Caki2 (cell line): ENCODE measurements at regions not wholly inside any gene's neighbourhood (a gene's known extent, or its start where the extent isn't known, plus 50 kb on each side); places are given as distances from the start of the nearest gene placed in this dataset.
"Not testable (repeated sequence)": the region's sequence is repeated elsewhere in the genome, so short reads cannot be mapped to it uniquely, and the experiment has no call there.

Experiments
- DNase-seq: peaks from one replicate; pipeline ENCODE4 v3.0.0-alpha.2; 2015; ENCODE audit warnings: low read depth
- in situ Hi-C: cut with HindIII; loops from 2 replicates; pipeline ENCODE4 v1.10.0; 2016; ENCODE audit warnings: low sequenced_read_pairs, low pct_unique_long_range_greater_than_20kb, mixed read lengths

DNA sequence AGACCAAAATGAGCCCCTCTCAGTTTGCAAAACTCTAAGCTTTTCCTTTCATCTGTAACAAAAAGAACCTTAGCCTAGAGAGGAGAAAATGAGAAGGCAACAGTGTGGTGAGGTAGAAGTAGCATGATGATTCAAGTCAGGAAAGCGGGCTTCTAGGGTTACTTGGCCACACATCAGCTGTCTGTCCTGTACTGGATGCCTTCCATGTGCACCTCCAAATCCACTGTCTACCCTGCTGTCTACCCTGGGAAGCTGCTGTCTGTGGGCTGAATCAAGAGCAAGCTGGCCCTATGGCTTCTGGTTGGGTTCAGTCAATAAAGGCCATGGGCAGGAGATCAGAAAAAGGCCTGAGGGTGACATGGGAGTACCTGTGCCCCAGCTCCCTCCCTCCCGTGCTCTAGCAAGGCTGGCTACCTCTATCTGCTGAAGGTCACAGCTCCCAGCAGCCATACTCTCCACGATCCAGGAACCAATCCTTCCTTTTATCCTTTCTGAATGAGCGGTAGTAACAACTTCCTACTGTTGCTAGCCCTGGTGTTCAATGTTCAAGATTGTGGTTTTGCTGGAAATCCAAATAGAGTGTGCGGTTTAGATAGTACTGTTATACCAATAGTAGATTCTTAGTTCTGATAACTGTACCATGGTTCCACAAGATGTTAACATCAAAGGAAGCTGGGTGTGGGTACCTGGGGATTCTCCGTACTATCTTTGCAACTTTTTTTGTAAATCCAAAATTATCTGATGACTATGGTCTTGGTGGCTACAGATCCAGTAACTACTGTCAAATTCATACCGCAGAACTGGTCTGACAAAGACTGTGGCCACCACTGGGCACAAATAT, 191.0 kb downstream of the ESM1 start:
- DNase-seq, result no peak

DNA sequence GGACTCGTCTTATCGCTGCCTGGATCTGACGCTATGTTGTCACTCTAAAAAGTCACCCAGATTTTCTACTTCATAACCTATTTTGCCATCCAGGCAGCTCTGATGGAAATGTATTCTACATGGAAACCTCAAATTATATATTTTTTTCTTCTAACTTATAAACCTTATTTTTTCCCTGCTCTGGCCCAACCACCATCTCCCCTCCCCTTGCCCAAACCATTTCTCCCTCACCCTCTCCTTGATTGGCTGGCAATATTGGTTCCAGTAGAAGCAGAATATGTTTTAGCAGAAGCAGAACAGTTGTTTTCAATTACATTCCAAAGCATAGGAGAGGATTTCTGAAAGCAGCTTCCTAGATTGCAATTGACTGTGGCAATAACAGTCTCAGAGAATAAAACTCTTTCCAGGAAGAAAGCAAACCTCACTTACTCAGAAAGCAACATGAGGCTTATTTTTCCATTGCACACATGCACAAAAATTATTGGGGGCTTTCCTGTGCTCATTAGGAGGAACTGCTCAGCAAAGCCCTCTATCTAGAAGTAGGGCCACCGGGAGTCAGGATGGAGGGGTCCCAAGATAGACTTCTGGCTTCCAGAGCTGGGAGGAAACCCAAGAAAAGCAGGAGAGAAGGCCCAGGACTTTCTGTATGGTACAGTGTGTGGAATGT, 191.8 kb downstream of the ESM1 start:
- in situ Hi-C loops, result no loop called here
- DNase-seq, result no peak

More for the DNA sequence above, 191.0 kb downstream of the ESM1 start:
- in situ Hi-C loops, result no loop called here

DNA sequence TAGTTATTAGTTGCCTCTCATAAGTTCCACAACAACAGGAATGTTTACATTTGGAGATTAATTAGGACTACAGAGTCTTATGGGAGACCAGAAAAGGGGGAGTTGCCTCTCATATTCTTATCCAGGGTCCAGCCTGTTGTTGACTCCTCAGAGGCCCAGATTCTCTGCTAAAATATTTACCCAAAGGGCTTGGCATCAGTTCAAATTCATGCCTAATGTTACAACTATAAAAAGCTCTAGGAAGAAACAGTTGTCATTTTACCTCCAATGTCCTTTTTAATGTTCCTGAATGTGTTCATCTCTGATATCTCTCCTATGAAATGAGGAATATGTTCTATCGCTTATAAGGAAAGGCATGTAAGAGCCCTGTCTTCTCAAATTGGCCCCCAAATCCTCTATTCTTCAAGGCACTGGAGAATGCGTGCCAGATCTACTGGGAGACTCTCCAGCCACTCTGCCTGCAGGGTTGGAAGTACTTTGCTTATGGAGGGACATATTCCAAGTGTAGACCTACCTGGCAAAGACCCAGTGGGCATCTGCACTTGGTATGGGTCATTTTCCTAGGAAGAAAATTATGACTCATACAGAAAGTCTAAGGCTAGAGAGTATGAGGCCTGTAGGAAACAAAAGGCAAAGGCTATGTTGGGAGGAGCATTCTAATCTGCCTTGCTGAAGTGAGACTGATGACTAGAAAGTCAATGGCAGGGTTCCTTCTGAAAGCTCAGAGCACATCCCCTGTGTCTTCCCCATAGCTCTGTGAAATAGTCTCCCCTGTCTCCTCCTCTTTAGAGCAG, 192.6 kb downstream of the ESM1 start:
- DNase-seq, result no peak
- in situ Hi-C loops, result no loop called here

DNA sequence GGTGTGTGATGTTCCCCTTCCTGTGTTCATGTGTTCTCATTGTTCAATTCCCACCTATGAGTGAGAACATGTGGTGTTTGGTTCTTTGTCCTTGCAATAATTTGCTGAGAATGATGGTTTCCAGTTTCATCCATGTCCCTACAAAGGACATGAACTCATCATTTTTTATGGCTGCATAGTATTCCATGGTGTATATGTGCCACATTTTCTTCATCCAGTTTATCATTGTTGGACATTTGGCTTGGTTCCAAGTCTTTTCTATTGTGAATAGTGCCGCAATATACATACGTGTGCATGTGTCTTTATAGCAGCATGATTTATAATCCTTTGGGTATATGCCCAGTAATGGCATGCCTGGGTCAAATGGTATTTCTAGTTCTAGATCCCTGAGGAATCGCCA, 197.5 kb downstream of the ESM1 start:
- in situ Hi-C loops, DNase-seq: not testable (repeated sequence)

DNA sequence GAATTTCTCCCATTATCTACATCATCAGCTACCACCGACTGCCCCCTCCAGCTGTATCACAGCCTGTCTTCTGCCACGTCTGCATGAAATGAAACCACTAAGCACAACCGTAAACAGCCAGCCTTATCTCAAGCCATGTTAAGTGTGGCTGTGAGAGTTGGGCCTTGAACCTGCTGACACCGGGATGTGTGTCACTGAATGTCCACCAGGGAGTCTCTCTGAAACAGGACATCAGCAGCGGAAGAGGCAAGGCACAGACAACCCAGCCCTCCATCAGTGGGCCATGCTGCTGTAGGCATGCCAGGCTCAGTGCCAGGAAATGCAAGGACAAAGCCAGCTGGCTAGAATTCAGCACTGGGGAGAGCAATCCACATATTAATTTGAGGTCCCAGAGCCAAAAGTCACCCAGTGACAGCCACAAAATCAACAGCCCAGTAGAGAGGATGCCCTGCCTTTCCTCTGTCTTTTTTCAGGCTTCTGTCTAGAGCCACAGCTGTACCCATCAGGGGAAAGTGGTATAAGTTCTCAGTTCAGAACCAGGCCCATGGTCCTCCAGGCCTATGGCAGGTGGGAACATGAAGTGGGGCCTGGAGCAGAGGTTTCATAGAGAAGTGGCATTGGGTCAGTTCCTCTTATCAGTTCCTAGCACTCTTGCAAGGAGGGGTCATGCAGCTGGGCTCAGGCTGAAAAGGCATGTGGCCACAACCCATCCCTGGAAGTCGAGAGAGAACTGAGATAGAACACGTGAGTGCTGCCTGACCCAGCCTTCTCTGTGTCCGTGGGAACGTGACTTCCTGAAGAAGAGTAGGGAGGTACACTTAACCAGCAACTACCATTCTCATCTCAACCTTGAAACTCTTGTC, 199.4 kb downstream of the ESM1 start:
- DNase-seq, result no peak

DNA sequence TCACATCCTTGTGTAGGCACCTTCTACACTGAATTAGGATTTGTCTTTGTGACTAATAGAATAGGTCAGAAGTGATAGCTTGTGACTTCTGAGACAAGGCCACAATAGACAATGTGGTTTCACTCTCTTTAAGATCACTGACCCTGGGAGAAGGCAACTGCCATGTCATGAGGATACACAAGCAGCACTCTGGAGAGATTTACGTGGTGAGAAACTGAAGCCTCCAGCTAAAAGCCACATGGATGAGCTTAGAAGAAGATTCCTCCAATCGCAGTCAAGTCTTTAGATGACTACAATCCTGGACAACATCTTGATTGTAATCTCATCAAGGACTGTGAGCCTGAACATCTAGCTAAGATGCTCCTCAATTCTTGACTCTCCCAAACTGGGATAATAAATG, 206.6 kb downstream of the ESM1 start:
- DNase-seq, result no peak
- in situ Hi-C loops, result no loop called here

More for the DNA sequence above, 199.4 kb downstream of the ESM1 start:
- in situ Hi-C loops, result no loop called here

DNA sequence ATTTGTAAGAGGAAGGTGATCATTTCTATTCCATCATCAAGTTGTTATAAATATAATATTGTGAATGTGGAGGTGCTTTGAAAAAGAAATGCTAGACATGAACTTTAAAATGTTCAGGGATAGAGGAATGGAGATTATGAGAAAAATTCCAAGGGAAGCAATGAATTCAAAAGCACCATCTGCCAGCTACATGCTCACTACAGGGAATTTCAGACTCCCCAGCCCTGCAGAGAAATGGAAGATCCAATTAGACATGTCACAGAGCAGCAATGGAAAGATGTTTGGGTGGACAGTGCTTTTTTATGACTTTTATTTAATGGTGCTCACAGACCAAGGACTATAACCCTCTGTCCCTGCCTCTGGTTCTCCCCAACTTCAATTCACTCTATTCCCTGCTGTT, 209.7 kb downstream of the ESM1 start:
- in situ Hi-C loops, result no loop called here

DNA sequence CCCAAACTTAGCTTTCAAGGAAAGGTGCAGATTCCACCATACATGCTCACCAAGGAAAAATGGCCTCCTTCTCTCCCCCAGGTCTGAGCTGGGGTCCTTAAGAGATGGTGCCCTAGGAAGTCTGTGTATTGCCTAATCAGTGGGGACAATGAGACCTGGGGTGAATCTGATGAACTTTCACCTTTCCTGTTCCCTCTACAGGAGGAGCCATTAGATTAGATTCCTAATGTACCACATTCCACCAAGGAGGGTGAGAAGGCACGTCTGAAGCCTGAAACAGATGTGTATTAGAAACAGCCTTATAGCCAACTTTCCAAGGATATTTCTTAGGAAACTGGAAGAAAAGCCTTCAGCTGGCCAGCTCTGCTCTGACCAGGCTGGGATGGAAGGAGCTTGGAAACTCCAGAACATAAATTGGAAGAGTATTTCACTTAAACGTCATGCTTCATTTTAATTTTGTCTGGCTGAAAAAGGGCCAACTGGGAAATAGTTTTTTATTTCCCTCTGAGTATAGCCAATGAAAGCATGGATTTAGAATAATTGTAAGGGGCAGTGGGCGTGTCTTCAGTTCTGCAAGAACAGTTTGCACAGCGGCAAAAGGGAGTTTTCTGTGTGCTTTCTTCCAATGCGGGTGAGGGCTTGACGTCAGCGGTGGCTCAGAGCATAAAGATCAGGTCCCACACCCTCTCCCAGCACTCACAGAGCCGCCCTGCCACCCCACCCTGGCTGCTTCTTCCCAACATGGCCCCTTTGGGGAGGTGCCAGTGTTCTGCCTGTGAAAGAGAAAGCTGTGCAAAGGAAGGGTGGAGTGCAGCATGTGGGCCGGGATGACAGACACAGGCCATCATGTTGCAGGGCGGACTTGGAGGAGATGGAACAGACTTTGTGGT, 210.9 kb downstream of the ESM1 start:
- no peak for DNase-seq
- in situ Hi-C loops, result no loop called here

More for the DNA sequence above, 209.7 kb downstream of the ESM1 start:
- DNase-seq, result no peak

DNA sequence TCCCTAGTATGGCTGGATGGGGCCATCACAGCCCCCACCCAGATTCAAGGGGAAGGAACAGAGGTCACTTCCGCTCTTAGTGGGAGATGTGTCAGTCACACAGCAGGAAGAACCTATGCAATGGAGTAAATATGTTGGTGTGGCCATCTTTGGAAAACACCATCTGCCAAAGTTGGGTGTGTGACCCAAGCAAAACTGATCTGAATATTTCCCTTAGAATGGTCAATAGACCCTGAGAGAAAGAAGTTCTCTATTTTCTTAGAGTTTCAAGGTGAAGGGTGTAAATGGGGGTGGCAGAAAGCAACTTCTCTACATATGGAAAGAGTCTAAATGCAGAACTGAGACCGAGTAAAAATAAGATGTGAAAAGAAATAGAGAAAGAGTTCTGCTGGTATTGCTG, 212.7 kb downstream of the ESM1 start:
- no peak for DNase-seq
- in situ Hi-C loops, result no loop called here

DNA sequence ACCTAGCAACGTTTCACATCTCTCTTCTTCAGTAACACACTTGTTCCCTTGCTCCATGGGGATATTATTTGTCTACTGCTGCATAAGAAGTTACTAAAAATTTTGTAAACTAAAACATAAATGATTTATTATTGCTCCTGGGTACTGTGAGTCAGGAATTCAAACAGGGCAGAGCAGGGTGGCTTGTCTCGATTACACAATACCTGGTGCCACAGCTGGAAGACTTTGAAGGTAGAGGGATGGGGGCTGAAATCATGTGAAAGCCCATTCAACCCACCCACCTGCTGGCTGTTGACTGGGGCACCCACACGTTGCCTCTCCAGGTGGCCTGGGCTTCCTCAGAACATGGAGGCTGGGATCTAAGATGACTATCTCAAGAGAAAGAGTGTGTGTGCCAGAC, 213.2 kb downstream of the ESM1 start:
- in situ Hi-C loops, result no loop called here
- no peak for DNase-seq

DNA sequence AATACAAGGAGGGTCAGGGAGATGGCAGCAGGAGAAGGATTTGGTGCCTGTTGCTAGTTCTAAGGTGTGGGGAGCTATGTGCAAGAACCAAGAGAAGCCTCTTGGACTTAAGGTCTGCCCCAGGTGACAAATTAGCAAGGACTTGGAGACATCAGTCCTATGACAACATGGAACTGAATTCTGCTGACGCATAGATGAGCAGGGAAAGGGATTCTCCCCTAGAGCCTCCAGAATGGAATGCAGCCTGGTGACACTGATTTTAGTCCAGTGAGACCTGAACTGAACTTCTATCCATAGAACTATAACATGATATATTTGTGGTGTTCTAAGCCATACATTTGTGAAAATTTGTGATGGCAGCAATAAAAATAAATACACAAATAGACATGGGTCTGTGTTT, 215.6 kb downstream of the ESM1 start:
- in situ Hi-C loops, result no loop called here
- DNase-seq, result no peak

DNA sequence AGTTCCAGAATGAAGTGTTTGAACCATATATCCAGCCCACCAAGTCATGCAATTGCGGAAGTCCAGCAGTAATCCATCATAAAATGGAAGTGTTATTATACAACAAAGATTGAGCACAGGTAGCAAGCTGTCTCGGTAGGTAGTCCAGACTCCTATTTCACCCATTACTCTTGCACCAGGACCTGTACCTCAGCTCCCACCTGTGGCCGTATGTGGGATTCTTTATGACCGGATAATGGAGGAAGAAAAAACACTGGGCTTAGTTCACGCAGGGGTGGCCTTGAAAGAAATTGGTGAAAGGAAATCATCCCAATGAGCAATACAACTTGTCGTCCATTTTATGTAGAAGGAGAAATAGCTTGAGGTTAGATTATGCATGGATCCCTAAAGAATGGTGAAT, 216.3 kb downstream of the ESM1 start:
- no peak for DNase-seq
- in situ Hi-C loops, result no loop called here

DNA sequence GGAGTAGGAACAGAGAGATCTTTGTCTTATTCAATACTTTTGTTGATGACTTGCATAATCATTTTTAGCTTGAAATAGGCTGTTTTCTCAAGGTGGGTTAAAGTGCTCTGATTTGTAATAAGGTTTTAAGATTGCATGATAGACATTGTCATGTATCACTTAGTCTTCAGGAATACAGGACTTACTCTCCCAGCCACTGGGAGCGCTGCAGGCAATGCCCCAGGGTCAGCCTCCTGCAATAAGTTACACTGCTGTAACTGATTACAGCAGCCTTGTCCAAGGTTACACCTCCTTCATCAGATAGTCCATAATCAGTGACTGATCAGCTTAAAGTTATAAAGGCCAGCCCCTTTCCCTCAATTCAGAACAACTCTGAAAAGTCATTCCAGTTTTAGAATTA, 218.6 kb downstream of the ESM1 start:
- in situ Hi-C loops, result no loop called here
- no peak for DNase-seq

DNA sequence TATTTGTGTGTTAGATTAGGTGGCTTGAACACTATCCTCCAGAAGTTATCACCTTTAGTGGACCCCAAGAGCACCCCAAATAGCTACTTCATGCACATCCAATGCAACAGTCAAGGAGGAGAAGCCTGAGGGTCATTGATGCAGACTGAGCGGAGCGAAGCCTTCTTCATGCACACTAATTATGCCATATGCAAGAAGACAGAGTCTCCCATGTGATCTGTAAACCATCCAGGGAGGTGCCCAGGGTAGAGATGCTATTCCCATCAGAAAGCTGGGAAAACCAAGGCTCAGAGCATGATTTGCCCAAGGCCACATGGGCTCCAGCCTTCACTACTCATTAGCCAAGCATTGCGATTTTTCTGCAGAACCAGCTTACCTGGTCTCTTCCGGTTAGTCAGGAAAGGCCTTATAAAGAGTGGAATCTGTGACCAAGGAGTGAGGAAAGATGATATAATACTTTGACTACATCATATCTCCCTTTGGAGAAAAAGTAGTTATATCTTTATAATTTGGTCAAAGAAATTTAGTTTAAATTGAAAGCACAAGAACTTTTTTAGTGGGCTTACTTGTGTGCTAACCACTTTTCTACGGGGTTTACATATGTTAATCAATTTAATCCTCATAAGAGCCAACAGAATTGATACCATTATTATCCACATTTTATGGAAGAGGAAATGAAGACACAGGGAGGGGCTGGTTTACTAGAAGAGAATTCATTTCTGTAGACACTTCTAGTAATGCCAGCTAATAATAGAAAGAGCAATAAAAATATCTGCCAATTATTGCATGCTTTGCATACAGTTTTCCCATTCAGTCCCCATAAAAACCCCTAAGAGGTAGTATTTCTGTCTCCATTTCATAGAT, 220.0 kb downstream of the ESM1 start:
- in situ Hi-C loops, result no loop called here

DNA sequence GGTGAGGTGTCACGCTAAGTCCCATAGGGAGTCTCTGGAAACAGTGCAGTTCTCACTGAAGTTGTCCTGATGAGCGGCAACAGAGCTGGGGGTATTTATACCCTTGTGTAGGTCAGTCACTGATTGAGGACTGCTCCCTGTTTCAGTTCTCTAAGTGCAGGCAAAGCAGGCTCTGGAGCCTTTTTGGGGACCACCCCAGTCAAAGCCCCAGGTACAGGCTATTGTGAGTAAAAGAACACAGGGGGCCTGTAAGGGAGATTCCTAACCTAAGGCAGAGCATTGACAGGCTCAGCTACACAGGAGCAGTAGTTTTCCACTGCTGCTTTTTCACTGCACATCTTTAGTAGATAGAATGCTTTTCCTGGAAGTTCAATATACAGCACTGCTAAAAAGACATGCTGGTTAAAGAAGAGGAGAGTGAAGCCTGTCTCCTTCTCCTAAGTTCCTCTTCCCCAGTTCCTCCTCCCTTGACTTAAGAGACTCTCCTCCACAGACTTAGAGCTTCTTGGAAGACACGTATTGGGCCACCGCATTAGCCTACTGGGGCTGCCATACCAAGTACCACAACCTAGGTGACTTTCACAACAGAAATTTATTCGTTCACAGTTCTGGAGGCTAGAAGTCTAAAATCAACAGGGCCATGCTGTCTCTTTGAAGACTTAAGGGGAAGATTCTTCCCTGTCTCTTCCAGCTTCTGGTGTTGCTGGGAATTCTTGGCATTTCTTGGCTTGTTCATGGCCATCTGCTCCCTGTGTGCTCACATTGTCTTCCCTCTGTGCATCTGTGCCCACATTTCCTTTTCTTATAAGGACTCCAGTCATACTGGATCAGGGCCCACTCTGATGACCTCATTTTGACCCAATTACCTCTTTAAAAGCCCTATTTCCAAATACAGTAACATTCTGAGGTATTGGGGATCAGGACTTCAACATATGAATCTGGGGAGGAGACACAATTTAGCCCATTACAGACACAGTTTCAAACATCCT, 221.0 kb downstream of the ESM1 start:
- no peak for DNase-seq
- in situ Hi-C loops, result no loop called here

More for the DNA sequence above, 220.0 kb downstream of the ESM1 start:
- no peak for DNase-seq
